Testis (tissue), 2 donors: ENCODE measurements at regions not wholly inside any gene's neighbourhood (a gene's known extent, or its start where the extent isn't known, plus 50 kb on each side); places are given as distances from the start of the nearest gene placed in this dataset.

Source experiments
- POLR2A ChIP-seq: fragments of 450-650 bp; IDR thresholded peaks from one replicate; pipeline ENCODE4 v1.6.1; 2017; ENCODE audit warnings: antibody characterized with exemption, mild to moderate bottlenecking, moderate library complexity
- TF ChIP-seq, protein P1 (sequence below), 3 experiments: fragments of 450-650 bp in 2 of 3; fragments of 200-600 bp in 1 of 3; sonication (generic) in 1 of 3; IDR thresholded peaks; one replicate each; pipeline ENCODE4 v1.5.1; 2016 to 2019; ENCODE audit warnings: antibody characterized with exemption in 3 of 3, mild to moderate bottlenecking in 2 of 3, moderate library complexity in 1 of 3

DNA sequence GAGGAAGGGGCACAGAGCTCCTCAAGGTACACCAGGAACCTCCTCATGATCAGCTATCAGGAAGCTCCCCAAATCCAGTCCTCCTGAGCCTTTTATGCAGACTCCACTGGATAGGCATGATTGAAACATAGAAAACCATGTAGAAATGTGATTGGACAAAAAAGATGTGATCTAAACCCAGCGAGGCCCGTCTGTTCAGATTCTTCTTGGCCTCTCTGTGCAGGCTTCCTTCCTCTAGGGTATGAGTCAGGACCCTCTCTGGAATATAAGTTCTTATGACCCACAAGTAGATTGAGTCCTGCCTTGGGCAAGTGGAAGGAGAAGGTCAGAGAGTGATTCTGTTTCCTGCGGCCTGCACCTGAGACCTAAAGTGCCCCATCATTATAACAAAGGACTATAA lies 166.3 kb downstream of the PHLDA1 start:
- TF ChIP-seq, protein P1, sequence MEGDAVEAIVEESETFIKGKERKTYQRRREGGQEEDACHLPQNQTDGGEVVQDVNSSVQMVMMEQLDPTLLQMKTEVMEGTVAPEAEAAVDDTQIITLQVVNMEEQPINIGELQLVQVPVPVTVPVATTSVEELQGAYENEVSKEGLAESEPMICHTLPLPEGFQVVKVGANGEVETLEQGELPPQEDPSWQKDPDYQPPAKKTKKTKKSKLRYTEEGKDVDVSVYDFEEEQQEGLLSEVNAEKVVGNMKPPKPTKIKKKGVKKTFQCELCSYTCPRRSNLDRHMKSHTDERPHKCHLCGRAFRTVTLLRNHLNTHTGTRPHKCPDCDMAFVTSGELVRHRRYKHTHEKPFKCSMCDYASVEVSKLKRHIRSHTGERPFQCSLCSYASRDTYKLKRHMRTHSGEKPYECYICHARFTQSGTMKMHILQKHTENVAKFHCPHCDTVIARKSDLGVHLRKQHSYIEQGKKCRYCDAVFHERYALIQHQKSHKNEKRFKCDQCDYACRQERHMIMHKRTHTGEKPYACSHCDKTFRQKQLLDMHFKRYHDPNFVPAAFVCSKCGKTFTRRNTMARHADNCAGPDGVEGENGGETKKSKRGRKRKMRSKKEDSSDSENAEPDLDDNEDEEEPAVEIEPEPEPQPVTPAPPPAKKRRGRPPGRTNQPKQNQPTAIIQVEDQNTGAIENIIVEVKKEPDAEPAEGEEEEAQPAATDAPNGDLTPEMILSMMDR (IDR thresholded peaks at IDR 0.05), result no peak
- no peak for TF ChIP-seq POLR2A
